ENCODE measurements at regions not wholly inside any gene's neighbourhood (a gene's known extent, or its start where the extent isn't known, plus 50 kb on each side); places are given as distances from the start of the nearest gene placed in this dataset.

- no peak for ATAC-seq (ENCODE audit: insufficient read depth, low read depth)
- no peak overlapping the region for H3K4me3 ChIP-seq (ENCODE audit: low read depth in 1 of 2, low read length in 2 of 2)
- H3K79me2 ChIP-seq (ENCODE audit: insufficient read depth, low read length): no peaks in the 10 kb centered on the region
- no peak for DNase-seq
- H3K27me3 ChIP-seq (ENCODE audit: insufficient read depth, low read length, poor library complexity): peaks cover 13% of the 10 kb centered on the region
- H2AFZ ChIP-seq (ENCODE audit: low read depth, low read length): no peak overlapping the region
- no peak for TF ChIP-seq CTCF (IDR thresholded peaks at IDR 0.05; ENCODE audit: borderline replicate concordance, extremely low read depth, low read length, poor library complexity, severe bottlenecking)
- no peak for TF ChIP-seq EZH2 (IDR thresholded peaks at IDR 0.05; ENCODE audit: borderline replicate concordance, low read depth, low read length, severe bottlenecking)
- no peaks in the 10 kb centered on the region for H3K4me1 ChIP-seq (ENCODE audit: insufficient read depth, low read length)
- no peak overlapping the region for H3K4me2 ChIP-seq (ENCODE audit: insufficient read depth, low read length)
- no peaks in the 10 kb centered on the region for H3K36me3 ChIP-seq (ENCODE audit: insufficient read depth, low read length)
- no peaks in the 10 kb centered on the region for H4K20me1 ChIP-seq (ENCODE audit: insufficient read depth, low read length)
- H3K9ac ChIP-seq (ENCODE audit: low read depth, low read length): no peak overlapping the region
- no peaks in the 10 kb centered on the region for H3K9me3 ChIP-seq (ENCODE audit: insufficient read depth, low read length, severe bottlenecking)
- no peak overlapping the region for H3K27ac ChIP-seq (ENCODE audit: low read length)
Measured at GRCh38 chr2:65786007-65786717, 353.8 kb upstream of the SPRED2 start.

- no peak for ATAC-seq (ENCODE audit: insufficient read depth, low read depth)
- no peak overlapping the region for H3K4me2 ChIP-seq (ENCODE audit: insufficient read depth, low read length)
- peaks cover 10% of the 10 kb centered on the region for H3K27me3 ChIP-seq (ENCODE audit: insufficient read depth, low read length, poor library complexity)
Measured at GRCh38 chr2:65782996-65783650, 350.7 kb upstream of the SPRED2 start.

GRCh38 chr2:65782186-65782585 lies 349.8 kb upstream of the SPRED2 start:
- H3K79me2 ChIP-seq (ENCODE audit: insufficient read depth, low read length): no peaks in the 10 kb centered on the region
- no peaks in the 10 kb centered on the region for H3K36me3 ChIP-seq (ENCODE audit: insufficient read depth, low read length)
- no peaks in the 10 kb centered on the region for H3K4me1 ChIP-seq (ENCODE audit: insufficient read depth, low read length)
- no peak overlapping the region for H3K9ac ChIP-seq (ENCODE audit: low read depth, low read length)
- ATAC-seq (ENCODE audit: insufficient read depth, low read depth) (no peak), DNase-seq (no peak)
- no peak overlapping the region for H2AFZ ChIP-seq (ENCODE audit: low read depth, low read length)
- H3K4me2 ChIP-seq (ENCODE audit: insufficient read depth, low read length): no peak overlapping the region
- H3K27me3 ChIP-seq (ENCODE audit: insufficient read depth, low read length, poor library complexity): peaks cover 6% of the 10 kb centered on the region
- H3K9me3 ChIP-seq (ENCODE audit: insufficient read depth, low read length, severe bottlenecking): no peaks in the 10 kb centered on the region
- H4K20me1 ChIP-seq (ENCODE audit: insufficient read depth, low read length): no peaks in the 10 kb centered on the region
- H3K4me3 ChIP-seq (ENCODE audit: low read depth in 1 of 2, low read length in 2 of 2): no peak overlapping the region
- TF ChIP-seq CTCF (IDR thresholded peaks at IDR 0.05; ENCODE audit: borderline replicate concordance, extremely low read depth, low read length, poor library complexity, severe bottlenecking): no peak
- TF ChIP-seq EZH2 (IDR thresholded peaks at IDR 0.05; ENCODE audit: borderline replicate concordance, low read depth, low read length, severe bottlenecking): no peak
- no peak overlapping the region for H3K27ac ChIP-seq (ENCODE audit: low read length)

More at GRCh38 chr2:65782996-65783650, 350.7 kb upstream of the SPRED2 start:
- Histone ChIP-seq H4K20me1 (ENCODE audit: insufficient read depth, low read length) (no peaks in the 10 kb centered on the region), H3K36me3 (ENCODE audit: insufficient read depth, low read length) (no peaks in the 10 kb centered on the region), H3K4me1 (ENCODE audit: insufficient read depth, low read length) (no peaks in the 10 kb centered on the region), H3K27ac (ENCODE audit: low read length) (no peak overlapping the region), H2AFZ (ENCODE audit: low read depth, low read length) (no peak overlapping the region), H3K9ac (ENCODE audit: low read depth, low read length) (no peak overlapping the region), H3K4me3 (ENCODE audit: low read depth in 1 of 2, low read length in 2 of 2) (no peak overlapping the region), H3K79me2 (ENCODE audit: insufficient read depth, low read length) (no peaks in the 10 kb centered on the region), H3K9me3 (ENCODE audit: insufficient read depth, low read length, severe bottlenecking) (no peaks in the 10 kb centered on the region)
- no peak for DNase-seq
- no peak for TF ChIP-seq CTCF (IDR thresholded peaks at IDR 0.05; ENCODE audit: borderline replicate concordance, extremely low read depth, low read length, poor library complexity, severe bottlenecking)
- no peak for TF ChIP-seq EZH2 (IDR thresholded peaks at IDR 0.05; ENCODE audit: borderline replicate concordance, low read depth, low read length, severe bottlenecking)
